IMR-90 (cell line): ENCODE measurements at regions not wholly inside any gene's neighbourhood (a gene's known extent, or its start where the extent isn't known, plus 50 kb on each side); places are given as distances from the start of the nearest gene placed in this dataset.

Experiments used
- ATAC-seq: fragments of 200-7000 bp; cut with Tn5 transposase; 2 replicates; pipeline ENCODE4 v1.9.1; 2020; ENCODE audit warnings: low read depth, mild to moderate bottlenecking, moderate library complexity
- BruUV-seq: library from RNA; stranded (reverse); fragments of 400-500 nt; replicated peaks from 2 replicates; lab custom pipeline; 2021; lab: Mats Ljungman, UMichigan
- CTCF ChIA-PET: fragments of 300-600 bp; formaldehyde crosslinking; extraction: SDS; loops from one replicate; lab custom pipeline; 2021; ENCODE audit warnings: antibody characterized with exemption; lab: Yijun Ruan, JAX
- POLR2A ChIA-PET: fragments of 300-600 bp; sonication (Branson Sonifier 250); formaldehyde crosslinking; loops from one replicate; lab custom pipeline; 2022; ENCODE audit warnings: antibody characterized with exemption; ENCODE audit not compliant: unreplicated experiment; lab: Charles Lee
- DNase-seq: peaks from one replicate; pipeline ENCODE4 v3.0.0; 2013
- H2AFZ ChIP-seq: replicated peaks from 2 replicates; pipeline ENCODE3; 2013; ENCODE audit warnings: low read length, mild to moderate bottlenecking; ENCODE audit not compliant: poor library complexity
- H2AK5ac ChIP-seq: 2 replicates; pipeline ENCODE4 v1.6.1; 2013; ENCODE audit warnings: low read depth, low read length, inconsistent platforms
- H2AK9ac ChIP-seq: replicated peaks from 2 replicates; pipeline ENCODE3; 2013; ENCODE audit warnings: mild to moderate bottlenecking, low read depth, low read length, moderate library complexity; ENCODE audit not compliant: poor library complexity
- H2BK120ac ChIP-seq: 2 replicates; pipeline ENCODE4 v1.6.1; 2013; ENCODE audit warnings: low read depth, low read length, inconsistent platforms
- H2BK15ac ChIP-seq: 3 replicates; pipeline ENCODE4 v1.6.1; 2013; ENCODE audit warnings: low read depth, low read length, inconsistent platforms
- H2BK20ac ChIP-seq: 2 replicates; pipeline ENCODE4 v1.6.1; 2013; ENCODE audit warnings: low read depth, mild to moderate bottlenecking, inconsistent platforms, low read length, moderate library complexity
- H2BK5ac ChIP-seq: 2 replicates; pipeline ENCODE4 v1.6.1; 2013; ENCODE audit warnings: mild to moderate bottlenecking, low read depth, low read length, inconsistent platforms; ENCODE audit not compliant: poor library complexity, severe bottlenecking
- H3K14ac ChIP-seq: replicated peaks from 2 replicates; pipeline ENCODE4 v1.6.1; 2013; ENCODE audit warnings: low read depth, low read length, inconsistent platforms
- H3K18ac ChIP-seq: 2 replicates; pipeline ENCODE4 v1.6.1; 2013; ENCODE audit warnings: low read depth, low read length, control low read depth
- H3K23ac ChIP-seq: 2 replicates; pipeline ENCODE4 v1.6.1; 2013; ENCODE audit warnings: low read depth, low read length, inconsistent platforms
- H3K27ac ChIP-seq: 2 replicates; pipeline ENCODE4 v1.5.1; 2013; ENCODE audit warnings: mild to moderate bottlenecking, control low read depth, low read length; ENCODE audit not compliant: insufficient read depth
- H3K27me3 ChIP-seq: 2 replicates; pipeline ENCODE4 v1.6.1; 2013; ENCODE audit warnings: low read length; ENCODE audit not compliant: control insufficient read depth, insufficient read depth
- H3K36me3 ChIP-seq: 2 replicates; pipeline ENCODE4 v1.6.1; 2013; ENCODE audit warnings: low read length, mixed read lengths; ENCODE audit not compliant: control insufficient read depth, insufficient read depth
- H3K4ac ChIP-seq: 2 replicates; pipeline ENCODE4 v1.6.1; 2013; ENCODE audit warnings: low read depth, low read length, inconsistent platforms
- H3K4me1 ChIP-seq: 2 replicates; pipeline ENCODE4 v1.6.1; 2013; ENCODE audit warnings: low read length, mixed read lengths; ENCODE audit not compliant: control insufficient read depth, insufficient read depth
- H3K4me2 ChIP-seq: 2 replicates; pipeline ENCODE4 v1.6.1; 2013; ENCODE audit warnings: low read depth, mild to moderate bottlenecking, control low read depth, low read length, moderate library complexity
- H3K4me3 ChIP-seq: 2 replicates; pipeline ENCODE4 v1.5.1; 2013; ENCODE audit warnings: low read depth, mild to moderate bottlenecking, control low read depth, low read length, moderate library complexity; ENCODE audit not compliant: insufficient read depth
- H3K56ac ChIP-seq: 2 replicates; pipeline ENCODE4 v1.6.1; 2013; ENCODE audit warnings: low read length, inconsistent platforms; ENCODE audit not compliant: insufficient read depth; ENCODE audit errors: extremely low read depth
- H3K79me1 ChIP-seq, 2 experiments: 2 replicates each; pipeline ENCODE4 v1.6.1; 2013; ENCODE audit warnings: low read length in 2 of 2, inconsistent platforms in 1 of 2, low read depth in 1 of 2
- H3K9ac ChIP-seq: 2 replicates; pipeline ENCODE4 v1.6.1; 2013; ENCODE audit warnings: low read depth, low read length, control low read depth
- H3K9me1 ChIP-seq: 2 replicates; pipeline ENCODE4 v1.6.1; 2013; ENCODE audit warnings: low read length, inconsistent platforms; ENCODE audit not compliant: insufficient read depth
- H3K9me3 ChIP-seq: 2 replicates; pipeline ENCODE4 v1.6.1; 2013; ENCODE audit warnings: low read length; ENCODE audit not compliant: control insufficient read depth, insufficient read depth
- H4K20me1 ChIP-seq: 2 replicates; pipeline ENCODE4 v1.6.1; 2013; ENCODE audit warnings: low read length, inconsistent platforms; ENCODE audit not compliant: insufficient read depth
- H4K5ac ChIP-seq: 2 replicates; pipeline ENCODE4 v1.6.1; 2013; ENCODE audit warnings: mild to moderate bottlenecking, low read depth, low read length, control low read depth
- H4K8ac ChIP-seq, 2 experiments: 2 replicates each; pipeline ENCODE4 v1.6.1; 2013; ENCODE audit warnings: low read depth in 2 of 2, low read length in 2 of 2, control low read depth in 1 of 2, inconsistent platforms in 1 of 2
- H4K91ac ChIP-seq: 2 replicates; pipeline ENCODE4 v1.6.1; 2013; ENCODE audit warnings: low read depth, low read length, inconsistent platforms; ENCODE audit not compliant: insufficient read depth
- BHLHE40 ChIP-seq: fragments of 150-350 bp; IDR thresholded peaks from 2 replicates; pipeline ENCODE4 v1.6.1; 2016; ENCODE audit warnings: mild to moderate bottlenecking, low read depth, low read length
- CEBPB ChIP-seq: IDR thresholded peaks from 2 replicates; pipeline ENCODE4 v1.6.1; 2012; ENCODE audit warnings: low read depth, low read length, improper control_type of control experiment
- CHD1 ChIP-seq: IDR thresholded peaks from 2 replicates; pipeline ENCODE4 v1.6.1; 2012; ENCODE audit warnings: low read depth, low read length, improper control_type of control experiment
- CTCF ChIP-seq: conservative IDR thresholded peaks from 2 replicates; pipeline ENCODE4 v1.5.1; 2012; ENCODE audit warnings: mild to moderate bottlenecking, low read depth, low read length, improper control_type of control experiment
- ELK1 ChIP-seq: fragments of 150-350 bp; IDR thresholded peaks from 2 replicates; pipeline ENCODE4 v1.6.1; 2016; ENCODE audit warnings: low read depth, mild to moderate bottlenecking, low read length, moderate library complexity, borderline replicate concordance
- FOS ChIP-seq: fragments of 150-350 bp; IDR thresholded peaks from 2 replicates; pipeline ENCODE4 v1.6.1; 2016; ENCODE audit warnings: low read depth, low read length
- MAFK ChIP-seq: IDR thresholded peaks from 2 replicates; pipeline ENCODE4 v1.6.1; 2012; ENCODE audit warnings: low read depth, low read length, improper control_type of control experiment
- MAZ ChIP-seq: IDR thresholded peaks from 2 replicates; pipeline ENCODE4 v1.6.1; 2012; ENCODE audit warnings: low read depth, mild to moderate bottlenecking, low read length, improper control_type of control experiment, moderate library complexity, borderline replicate concordance
- MXI1 ChIP-seq: IDR thresholded peaks from 2 replicates; pipeline ENCODE4 v1.6.1; 2012; ENCODE audit warnings: low read depth, mild to moderate bottlenecking, low read length, moderate library complexity, borderline replicate concordance
- NFE2L2 ChIP-seq: fragments of 150-350 bp; IDR thresholded peaks from 2 replicates; pipeline ENCODE4 v1.6.1; 2016; ENCODE audit warnings: low read depth, mild to moderate bottlenecking, low read length
- POLR2A ChIP-seq: IDR thresholded peaks from 2 replicates; pipeline ENCODE4 v1.6.1; 2012; ENCODE audit warnings: mild to moderate bottlenecking, low read depth, low read length
- RAD21 ChIP-seq: IDR thresholded peaks from 2 replicates; pipeline ENCODE4 v1.6.1; 2012; ENCODE audit warnings: low read length, improper control_type of control experiment
- RCOR1 ChIP-seq: IDR thresholded peaks from 2 replicates; pipeline ENCODE4 v1.6.1; 2012; ENCODE audit warnings: mild to moderate bottlenecking, low read length, improper control_type of control experiment; ENCODE audit not compliant: insufficient replicate concordance
- RFX5 ChIP-seq: IDR thresholded peaks from 2 replicates; pipeline ENCODE4 v1.8.0; 2012; ENCODE audit warnings: low read depth, mild to moderate bottlenecking, low read length, moderate library complexity
- SMC3 ChIP-seq: fragments of 150-350 bp; IDR thresholded peaks from 2 replicates; pipeline ENCODE4 v1.6.1; 2016; ENCODE audit warnings: low read depth, mild to moderate bottlenecking, antibody characterized with exemption, low read length, moderate library complexity
- USF2 ChIP-seq: fragments of 150-350 bp; IDR thresholded peaks from 2 replicates; pipeline ENCODE4 v1.6.1; 2017; ENCODE audit warnings: mild to moderate bottlenecking, antibody characterized with exemption, low read length, low read depth
- WGBS, 2 experiments: methylation state at CpG; one replicate each; pipeline versions ENCODE4 v1.1.5 to v1.1.7; 2013; ENCODE audit warnings: missing lambda C conversion rate in 2 of 2; ENCODE audit not compliant: insufficient read length in 1 of 2; ENCODE audit errors: extremely low coverage in 2 of 2; 5-methylcytosine and 5-hydroxymethylcytosine counted together
- dilution Hi-C: fragments of 300-500 bp; cut with HindIII; formaldehyde crosslinking; loops from one replicate; pipeline ENCODE4 v1.14.3; 2018; ENCODE audit warnings: low sequenced_read_pairs; ENCODE audit not compliant: unreplicated experiment
- in situ Hi-C: fragments of 300-500 bp; cut with MboI; formaldehyde crosslinking; loops from 3 replicates; pipeline ENCODE4 v1.14.3; 2019; ENCODE audit warnings: low sequenced_read_pairs, inconsistent platforms, mixed read lengths
- intact Hi-C: fragments of 100-400 bp; cut with micrococcal nuclease; formaldehyde crosslinking; loops from 2 replicates; pipeline ENCODE4 v1.10.0; 2022

- H2BK20ac ChIP-seq: no peak overlapping the region
- H3K9ac ChIP-seq: no peak overlapping the region
- H4K91ac ChIP-seq: no peak overlapping the region
- no peaks in the 10 kb centered on the region for H3K4me1 ChIP-seq
- H3K79me1 ChIP-seq: no peaks in the 10 kb centered on the region
- no peak for DNase-seq
- no peak overlapping the region for H2AFZ ChIP-seq
- no peaks in the 10 kb centered on the region for H4K20me1 ChIP-seq
- intact Hi-C loops: no loop called here
- no peak for ATAC-seq
- H3K9me3 ChIP-seq: no peaks in the 10 kb centered on the region
- no peaks in the 10 kb centered on the region; the same call in none of the 2 replicates for H3K27me3 ChIP-seq
- H2BK5ac ChIP-seq: no peak overlapping the region
- H3K36me3 ChIP-seq: no peaks in the 10 kb centered on the region
- H2AK9ac ChIP-seq: no peak overlapping the region
- BruUV-seq: no TSS peak
- no peak overlapping the region for H3K4me3 ChIP-seq
- no peak overlapping the region for H2AK5ac ChIP-seq
- no peak overlapping the region for H3K56ac ChIP-seq
- H3K23ac ChIP-seq: no peak overlapping the region
- no peak overlapping the region for H4K5ac ChIP-seq
- H2BK15ac ChIP-seq: no peak overlapping the region
- TF ChIP-seq CHD1 (no peak), SMC3 (no peak), POLR2A (no peak), BHLHE40 (no peak), MAFK (no peak), RFX5 (no peak), CTCF (no peak), NFE2L2 (no peak), USF2 (no peak), ELK1 (no peak), FOS (no peak), RCOR1 (no peak), MAZ (no peak), RAD21 (no peak), MXI1 (no peak), CEBPB (no peak)
- no peak overlapping the region for H3K18ac ChIP-seq
- H2BK120ac ChIP-seq: no peak overlapping the region
- H4K8ac ChIP-seq: no peak overlapping the region
- no CpG with 5 or more reads among the region's 2 CpGs for WGBS, 2 experiments
- no peak overlapping the region for H3K4me2 ChIP-seq
- POLR2A ChIA-PET: no interaction called here
- no peak overlapping the region for H3K14ac ChIP-seq
- no peak overlapping the region for H3K27ac ChIP-seq
- in situ Hi-C loops: no loop called here
- no peaks in the 10 kb centered on the region for H3K9me1 ChIP-seq
- CTCF ChIA-PET: interaction anchor here (0.6 kb wide), 1 partner anchor 781 kb away, joined by 4 read pairs; no protein-coding TSS in a partner anchor
- dilution Hi-C loops: no loop called here
- H3K4ac ChIP-seq: no peak overlapping the region
Measured at GRCh38 chr1:84061336-84061735, 62.4 kb upstream of the TTLL7 start.
